Mammary epithelial cell (primary cell): ENCODE measurements at regions not wholly inside any gene's neighbourhood (a gene's known extent, or its start where the extent isn't known, plus 50 kb on each side); places are given as distances from the start of the nearest gene placed in this dataset.

ENCODE experiments used
- CTCF ChIP-seq, 2 donors: IDR thresholded peaks in 1 of 2; conservative IDR thresholded peaks in 1 of 2; 2 replicates each; pipeline ENCODE4 v1.5.1; 2011 to 2012; ENCODE audit warnings: inconsistent platforms in 2 of 2, low read length in 2 of 2, mild to moderate bottlenecking in 2 of 2, control low read depth in 1 of 2, low read depth in 1 of 2; ENCODE audit not compliant: insufficient read depth in 1 of 2; ENCODE audit errors: extremely low read depth in 1 of 2
- EZH2 ChIP-seq: IDR thresholded peaks from 2 replicates; pipeline ENCODE4 v1.6.1; 2012; ENCODE audit warnings: low read length, inconsistent platforms, borderline replicate concordance

DNA sequence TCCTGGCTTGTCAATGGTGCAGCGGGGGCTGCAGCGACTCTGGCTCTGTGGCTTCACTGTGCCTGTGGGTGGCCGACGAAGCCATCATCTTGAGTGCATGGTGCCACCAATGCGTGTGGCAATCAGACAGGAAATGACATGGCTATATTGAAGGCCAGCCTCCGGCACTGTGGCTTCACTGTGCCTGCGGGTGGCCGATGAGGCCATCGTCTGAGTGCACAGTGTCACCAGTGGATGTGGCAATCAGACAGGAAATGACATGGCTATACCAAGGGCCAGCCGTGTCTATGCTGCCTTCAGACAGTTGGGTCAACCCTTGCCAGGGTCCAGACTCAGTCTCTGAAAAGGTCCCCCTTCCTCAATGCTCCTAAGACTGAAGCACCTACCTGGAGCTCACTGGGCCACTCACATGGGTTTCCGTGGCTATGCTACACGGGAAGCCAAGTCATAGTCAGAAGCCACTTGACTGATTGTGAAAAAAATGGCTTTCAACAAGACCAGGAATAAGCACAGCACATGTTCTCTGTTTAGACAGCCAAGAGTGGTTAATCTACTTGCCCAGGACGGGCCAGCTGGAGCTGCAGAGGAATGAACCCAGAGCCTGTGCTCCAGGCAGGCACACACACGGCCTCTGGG is 67.5 kb upstream of the S1PR3 start:
- no peak for TF ChIP-seq CTCF (conservative IDR thresholded peaks at IDR 0.05 in 1 of 2, IDR thresholded peaks at IDR 0.05 in 1 of 2; ENCODE audit: extremely low read depth in 1 of 2, insufficient read depth in 1 of 2, low read depth in 1 of 2, low read length in 2 of 2)
- no peak for TF ChIP-seq EZH2
